ENCODE measurements at regions not wholly inside any gene's neighbourhood (a gene's known extent, or its start where the extent isn't known, plus 50 kb on each side); places are given as distances from the start of the nearest gene placed in this dataset.
"Not testable (repeated sequence)": the region's sequence is repeated elsewhere in the genome, so short reads cannot be mapped to it uniquely, and the experiment has no call there.

DNA sequence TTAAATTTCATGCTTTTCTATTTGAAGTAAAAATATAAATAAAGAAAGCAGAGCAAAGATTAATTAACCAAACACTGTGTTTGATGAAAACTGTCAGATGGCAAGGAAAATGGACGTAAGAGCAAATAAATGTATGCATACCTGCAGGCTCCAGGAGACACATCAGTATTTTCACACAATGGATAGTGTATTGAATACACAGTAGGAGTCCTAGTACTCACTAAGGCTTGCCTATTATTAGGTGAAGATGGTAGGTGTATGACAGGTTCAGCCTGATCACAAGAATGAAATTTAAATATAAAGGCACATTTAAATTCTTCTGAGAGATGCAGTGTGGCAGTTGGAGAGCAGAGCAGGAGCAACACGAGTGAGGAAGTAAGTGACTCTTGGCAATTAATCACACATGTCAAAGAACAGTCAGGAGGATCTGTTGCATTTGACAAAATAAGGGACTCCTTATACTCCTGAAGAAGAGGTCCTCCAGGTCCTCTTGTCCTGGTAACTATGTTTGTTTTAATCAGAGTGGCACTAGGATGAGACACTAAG lies 106.0 kb upstream of the NDST4 start:
- no peak for DNase-seq (ENCODE audit: low spot score)

- DNase-seq (ENCODE audit: low spot score), result no peak
Measured at GRCh38 chr4:115215935-115216334, 102.5 kb upstream of the NDST4 start.

GRCh38 chr4:115213716-115214115 lies 100.3 kb upstream of the NDST4 start:
- DNase-seq (ENCODE audit: low spot score), result no peak

- no peak for DNase-seq (ENCODE audit: low spot score)
Measured at GRCh38 chr4:115201042-115201330, 87.6 kb upstream of the NDST4 start.

DNA sequence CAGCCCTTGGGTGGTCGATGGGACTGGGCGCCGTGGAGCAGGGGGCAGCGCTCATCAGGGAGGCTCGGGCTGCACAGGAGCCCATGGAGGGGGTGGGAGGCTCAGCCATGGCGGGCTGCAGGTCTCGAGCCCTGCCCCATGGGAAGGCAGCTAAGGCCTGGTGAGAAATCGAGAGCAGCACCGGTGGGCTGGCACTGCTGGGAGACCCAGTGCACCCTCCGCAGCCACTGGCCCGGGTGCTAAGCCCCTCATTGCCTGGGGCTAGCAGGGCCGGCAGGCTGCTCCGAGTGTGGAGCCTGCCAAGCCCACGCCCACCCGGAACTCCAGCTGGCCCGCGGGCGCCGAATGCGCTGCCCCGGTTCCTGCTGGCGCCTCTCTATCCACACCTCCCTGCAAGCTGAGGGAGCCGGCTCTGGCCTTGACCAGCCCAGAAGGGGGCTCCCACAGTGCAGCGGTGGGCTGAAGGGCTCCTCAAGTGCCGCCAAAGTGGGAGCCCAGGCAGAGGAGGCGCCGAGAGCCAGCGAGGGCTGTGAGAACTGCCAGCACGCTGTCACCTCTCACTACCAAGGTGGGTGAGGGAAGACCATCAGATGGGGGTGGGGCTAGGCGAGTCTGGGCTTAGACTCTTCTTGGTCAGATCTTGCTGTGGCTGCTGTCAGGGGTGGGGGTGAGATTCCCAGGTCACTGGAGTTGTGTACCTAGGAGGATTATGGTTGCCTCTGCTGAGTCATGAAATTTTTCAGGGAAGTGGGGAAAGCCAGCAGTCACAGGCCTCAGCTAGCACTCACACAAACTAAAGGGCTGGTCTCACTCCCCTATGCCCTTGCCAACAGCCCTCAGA lies 87.0 kb upstream of the NDST4 start:
- DNase-seq (ENCODE audit: low spot score), result not testable (repeated sequence)

- DNase-seq (ENCODE audit: low spot score), result not testable (repeated sequence)
Measured at GRCh38 chr4:115194612-115195011, 81.2 kb upstream of the NDST4 start.

DNA sequence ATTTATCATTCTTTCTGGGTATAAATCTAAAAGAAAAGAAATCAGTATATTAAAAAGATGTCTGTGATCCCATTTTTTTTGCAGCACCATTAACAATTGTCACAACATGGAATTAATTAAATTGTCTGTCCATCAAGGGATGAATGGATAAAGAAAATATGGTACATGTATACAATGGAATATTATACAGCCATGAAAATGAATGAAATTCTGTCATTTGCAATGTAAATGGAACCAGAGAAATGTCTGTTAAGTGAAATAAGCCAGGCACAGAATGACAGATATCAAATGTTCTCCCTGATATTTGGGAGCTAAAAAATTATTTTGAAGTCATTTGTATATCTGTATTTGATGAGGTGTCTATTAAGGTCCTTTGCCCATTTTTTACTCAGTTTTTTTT lies 77.1 kb upstream of the NDST4 start:
- DNase-seq (ENCODE audit: low spot score), result no peak

DNA sequence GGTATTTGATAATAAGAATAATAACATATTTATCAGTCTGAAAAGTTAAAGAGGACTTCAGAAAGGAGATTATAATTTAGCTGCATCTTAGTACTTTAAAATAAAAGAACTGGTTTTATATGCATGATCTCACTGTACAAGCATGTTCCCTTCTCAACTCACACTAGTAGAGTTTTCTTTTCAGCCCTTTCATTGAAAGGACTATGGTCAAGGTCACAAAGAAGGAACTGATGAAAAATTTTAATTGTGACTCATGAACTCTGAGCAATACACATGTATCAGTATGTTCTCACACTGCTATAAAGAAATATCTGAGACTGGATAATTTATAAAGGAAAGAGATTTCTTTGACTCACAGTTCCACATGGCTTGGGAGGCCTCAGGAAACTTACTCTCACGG lies 73.7 kb upstream of the NDST4 start:
- DNase-seq (ENCODE audit: low spot score), result no peak

- not testable (repeated sequence) for DNase-seq (ENCODE audit: low spot score)
Measured at GRCh38 chr4:115179438-115180062, 66.1 kb upstream of the NDST4 start.

DNA sequence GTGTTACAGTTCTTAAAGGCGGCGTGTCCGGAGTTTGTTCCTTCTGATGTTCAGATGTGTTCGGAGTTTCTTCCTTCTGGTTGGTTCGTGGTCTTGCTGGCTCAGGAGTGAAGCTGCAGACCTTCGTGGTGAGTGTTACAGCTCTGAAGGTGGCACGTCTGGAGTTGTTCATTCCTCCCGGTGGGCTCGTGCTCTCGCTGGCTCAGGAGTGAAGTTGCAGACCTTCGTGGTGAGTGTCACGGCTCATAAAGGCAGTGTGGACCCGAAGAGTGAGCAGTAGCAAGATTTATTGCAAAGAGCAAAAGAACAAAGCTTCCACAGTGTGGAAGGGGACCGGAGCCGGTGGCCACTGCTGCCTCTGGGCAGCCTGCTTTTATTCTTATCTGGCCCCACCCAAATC lies 65.3 kb upstream of the NDST4 start:
- DNase-seq (ENCODE audit: low spot score), result not testable (repeated sequence)

DNA sequence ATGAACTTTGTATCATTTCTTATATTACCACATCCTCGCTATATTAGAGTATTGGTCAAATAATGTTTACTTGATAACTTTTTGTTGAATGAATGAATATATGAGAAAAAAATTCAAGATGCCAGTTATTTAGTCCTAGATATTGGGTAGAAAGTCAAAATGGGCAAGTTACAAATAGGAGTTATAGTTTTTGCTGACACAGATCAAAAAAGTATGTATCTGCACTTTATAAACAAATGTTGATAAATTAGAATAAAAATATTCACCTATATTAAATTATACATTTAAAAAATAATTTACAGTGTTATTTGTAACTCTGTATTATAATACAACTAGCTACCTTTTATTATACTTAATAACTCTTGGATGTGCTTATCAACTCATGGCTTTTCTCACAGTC lies 57.8 kb upstream of the NDST4 start:
- no peak for DNase-seq (ENCODE audit: low spot score)

- DNase-seq (ENCODE audit: low spot score), result no peak
Measured at GRCh38 chr4:115165503-115165902, 52.1 kb upstream of the NDST4 start.
